ENCODE measurements at regions not wholly inside any gene's neighbourhood (a gene's known extent, or its start where the extent isn't known, plus 50 kb on each side); places are given as distances from the start of the nearest gene placed in this dataset.

DNA sequence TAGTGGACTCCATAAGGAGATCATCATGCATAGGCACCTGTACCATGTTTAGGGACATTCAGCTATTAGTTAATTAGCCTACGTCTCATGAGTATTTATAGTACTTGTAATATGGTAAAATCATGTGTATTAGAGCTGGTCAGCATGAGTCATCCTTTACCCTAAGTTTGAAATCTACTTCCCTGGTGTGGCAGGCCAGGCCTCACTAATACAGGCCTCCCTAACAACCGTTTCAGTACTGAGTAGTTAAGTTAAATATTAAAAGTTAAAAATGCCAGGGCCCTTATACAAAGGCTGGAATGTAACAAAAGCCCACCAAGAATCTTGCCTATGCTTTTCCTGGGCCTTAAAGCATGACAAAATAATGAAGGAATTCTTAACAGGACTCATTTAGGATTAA is 356.3 kb upstream of the DPYD start:
- Histone ChIP-seq H2BK15ac (ENCODE audit: low read depth, poor library complexity, severe bottlenecking) (no peak overlapping the region), H2BK120ac (ENCODE audit: low read depth, low read length) (no peak overlapping the region), H3K4me2 (ENCODE audit: low read length, poor library complexity, severe bottlenecking) (no peak overlapping the region), H4K8ac (ENCODE audit: low read length) (no peak overlapping the region), H2AK5ac (ENCODE audit: low read length, severe bottlenecking) (no peak overlapping the region), H3K27ac (ENCODE audit: low read length, poor library complexity, severe bottlenecking) (peak overlapping the region; percentile 96), H2BK12ac (ENCODE audit: low read length in 2 of 2) (no peak overlapping the region), H3K9me3 (ENCODE audit: control insufficient read depth, low read length) (peaks cover 2% of the 10 kb centered on the region), H3K9ac (ENCODE audit: low read length) (no peak overlapping the region), H3K27me3 (ENCODE audit: control insufficient read depth in 1 of 2, insufficient read depth in 1 of 2, low read length in 2 of 2) (no peaks in the 10 kb centered on the region), H3K18ac (ENCODE audit: low read depth in 1 of 2, low read length in 2 of 2) (no peak overlapping the region), H3K4ac (ENCODE audit: low read depth in 1 of 2, low read length in 2 of 2) (no peak overlapping the region), H3K14ac (ENCODE audit: low read length in 2 of 2) (no peak overlapping the region), H2BK5ac (ENCODE audit: low read depth, low read length, poor library complexity, severe bottlenecking) (no peak overlapping the region), H4K91ac (ENCODE audit: low read length) (no peak overlapping the region), H2AFZ (ENCODE audit: low read depth, low read length) (no peak overlapping the region), H3K36me3 (ENCODE audit: control insufficient read depth in 1 of 2, insufficient read depth in 2 of 2, low read depth in 1 of 2, low read length in 2 of 2) (no peaks in the 10 kb centered on the region), H3K79me1 (replicated peaks; ENCODE audit: low read length, poor library complexity, severe bottlenecking) (no peaks in the 10 kb centered on the region), H3K23ac (ENCODE audit: low read length in 2 of 2) (no peak overlapping the region), H3K4me1 (ENCODE audit: control insufficient read depth, insufficient read depth, low read depth, low read length) (peaks cover 2% of the 10 kb centered on the region), H3K4me3 (ENCODE audit: insufficient read depth in 1 of 2, low read depth in 1 of 2, low read length in 2 of 2) (no peak overlapping the region)
- DNase-seq, result peak; percentile 75
- WGBS, result no CpG with 5 or more reads among the region's 2 CpGs

DNA sequence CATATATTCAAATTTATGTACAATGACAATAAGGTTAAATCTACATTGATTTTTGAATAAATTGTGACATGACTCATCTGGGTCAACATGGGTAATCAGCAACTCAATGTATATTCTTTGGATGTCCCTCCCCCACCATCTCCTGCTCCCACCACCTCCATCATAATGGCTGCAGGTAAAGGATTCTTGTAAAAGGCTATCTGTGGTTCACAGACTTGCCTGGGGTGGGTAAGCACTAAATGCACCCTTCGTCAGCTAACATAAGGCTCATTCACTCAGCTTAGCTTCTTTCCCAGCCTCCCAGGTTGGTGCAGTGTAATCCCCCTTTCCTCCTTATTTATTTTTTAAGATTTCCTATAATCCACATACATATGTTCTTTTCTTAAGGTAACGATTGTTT is 355.7 kb upstream of the DPYD start:
- H2AK5ac ChIP-seq (ENCODE audit: low read length, severe bottlenecking), result peak overlapping the region; percentile 62
- DNase-seq, result no peak
- H3K79me1 ChIP-seq (replicated peaks; ENCODE audit: low read length, poor library complexity, severe bottlenecking), result no peaks in the 10 kb centered on the region
- H3K27me3 ChIP-seq (ENCODE audit: control insufficient read depth in 1 of 2, insufficient read depth in 1 of 2, low read length in 2 of 2), result no peaks in the 10 kb centered on the region
- H3K4me2 ChIP-seq (ENCODE audit: low read length, poor library complexity, severe bottlenecking), result no peak overlapping the region
- no peak overlapping the region for H3K18ac ChIP-seq (ENCODE audit: low read depth in 1 of 2, low read length in 2 of 2)
- peak overlapping the region; percentile 35 for H2BK5ac ChIP-seq (ENCODE audit: low read depth, low read length, poor library complexity, severe bottlenecking)
- no peak overlapping the region for H2BK120ac ChIP-seq (ENCODE audit: low read depth, low read length)
- H3K9me3 ChIP-seq (ENCODE audit: control insufficient read depth, low read length), result peaks cover 2% of the 10 kb centered on the region
- H4K8ac ChIP-seq (ENCODE audit: low read length), result peak overlapping the region; percentile 37
- no peak overlapping the region for H2BK12ac ChIP-seq (ENCODE audit: low read length in 2 of 2)
- no peak overlapping the region for H3K4ac ChIP-seq (ENCODE audit: low read depth in 1 of 2, low read length in 2 of 2)
- peak overlapping the region; percentile 72 for H3K27ac ChIP-seq (ENCODE audit: low read length, poor library complexity, severe bottlenecking)
- no peak overlapping the region for H4K91ac ChIP-seq (ENCODE audit: low read length)
- WGBS, result 100% methylated on average over 1 of the region's 2 CpGs
- no peak overlapping the region for H3K9ac ChIP-seq (ENCODE audit: low read length)
- peaks cover 2% of the 10 kb centered on the region for H3K4me1 ChIP-seq (ENCODE audit: control insufficient read depth, insufficient read depth, low read depth, low read length)
- H3K14ac ChIP-seq (ENCODE audit: low read length in 2 of 2), result no peak overlapping the region
- H3K23ac ChIP-seq (ENCODE audit: low read length in 2 of 2), result no peak overlapping the region
- H2BK15ac ChIP-seq (ENCODE audit: low read depth, poor library complexity, severe bottlenecking), result no peak overlapping the region
- H2AFZ ChIP-seq (ENCODE audit: low read depth, low read length), result no peak overlapping the region
- no peaks in the 10 kb centered on the region for H3K36me3 ChIP-seq (ENCODE audit: control insufficient read depth in 1 of 2, insufficient read depth in 2 of 2, low read depth in 1 of 2, low read length in 2 of 2)
- H3K4me3 ChIP-seq (ENCODE audit: insufficient read depth in 1 of 2, low read depth in 1 of 2, low read length in 2 of 2), result no peak overlapping the region

DNA sequence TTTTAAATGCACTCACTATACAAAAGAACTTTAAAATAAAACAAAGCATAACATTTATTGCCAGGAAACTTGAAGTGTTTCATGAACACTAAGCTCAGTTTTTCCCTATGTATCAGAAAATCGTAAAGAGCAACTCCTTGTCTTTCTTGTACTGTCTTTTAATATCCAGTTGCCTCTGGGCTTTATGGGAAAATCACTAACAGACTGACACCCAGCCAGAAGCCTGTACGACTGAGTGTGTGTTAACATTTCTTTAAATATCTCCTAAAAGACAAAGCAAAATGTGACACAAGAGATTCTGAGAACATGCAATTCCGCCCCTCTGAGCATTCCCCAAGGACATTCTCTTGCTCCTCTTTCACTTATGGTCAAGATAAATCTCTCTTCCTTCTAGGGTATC is 347.5 kb upstream of the DPYD start:
- peaks cover 1% of the 10 kb centered on the region for H3K4me1 ChIP-seq (ENCODE audit: control insufficient read depth, insufficient read depth, low read depth, low read length)
- no peak overlapping the region for H3K27ac ChIP-seq (ENCODE audit: low read length, poor library complexity, severe bottlenecking)
- H2BK5ac ChIP-seq (ENCODE audit: low read depth, low read length, poor library complexity, severe bottlenecking), result no peak overlapping the region
- H3K9me3 ChIP-seq (ENCODE audit: control insufficient read depth, low read length), result no peaks in the 10 kb centered on the region
- H3K9ac ChIP-seq (ENCODE audit: low read length), result no peak overlapping the region
- no peak overlapping the region for H2BK15ac ChIP-seq (ENCODE audit: low read depth, poor library complexity, severe bottlenecking)
- H2BK12ac ChIP-seq (ENCODE audit: low read length in 2 of 2), result no peak overlapping the region
- WGBS, result 88% methylated on average over 3 of the region's 3 CpGs
- no peak overlapping the region for H4K91ac ChIP-seq (ENCODE audit: low read length)
- H3K4ac ChIP-seq (ENCODE audit: low read depth in 1 of 2, low read length in 2 of 2), result no peak overlapping the region
- no peak overlapping the region for H3K4me3 ChIP-seq (ENCODE audit: insufficient read depth in 1 of 2, low read depth in 1 of 2, low read length in 2 of 2)
- no peaks in the 10 kb centered on the region for H3K36me3 ChIP-seq (ENCODE audit: control insufficient read depth in 1 of 2, insufficient read depth in 2 of 2, low read depth in 1 of 2, low read length in 2 of 2)
- no peak overlapping the region for H2AFZ ChIP-seq (ENCODE audit: low read depth, low read length)
- DNase-seq, result no peak
- no peak overlapping the region for H2BK120ac ChIP-seq (ENCODE audit: low read depth, low read length)
- H4K8ac ChIP-seq (ENCODE audit: low read length), result no peak overlapping the region
- H2AK5ac ChIP-seq (ENCODE audit: low read length, severe bottlenecking), result no peak overlapping the region
- no peak overlapping the region for H3K23ac ChIP-seq (ENCODE audit: low read length in 2 of 2)
- H3K79me1 ChIP-seq (replicated peaks; ENCODE audit: low read length, poor library complexity, severe bottlenecking), result no peaks in the 10 kb centered on the region
- H3K4me2 ChIP-seq (ENCODE audit: low read length, poor library complexity, severe bottlenecking), result no peak overlapping the region
- H3K18ac ChIP-seq (ENCODE audit: low read depth in 1 of 2, low read length in 2 of 2), result no peak overlapping the region
- H3K27me3 ChIP-seq (ENCODE audit: control insufficient read depth in 1 of 2, insufficient read depth in 1 of 2, low read length in 2 of 2), result no peaks in the 10 kb centered on the region
- no peak overlapping the region for H3K14ac ChIP-seq (ENCODE audit: low read length in 2 of 2)

DNA sequence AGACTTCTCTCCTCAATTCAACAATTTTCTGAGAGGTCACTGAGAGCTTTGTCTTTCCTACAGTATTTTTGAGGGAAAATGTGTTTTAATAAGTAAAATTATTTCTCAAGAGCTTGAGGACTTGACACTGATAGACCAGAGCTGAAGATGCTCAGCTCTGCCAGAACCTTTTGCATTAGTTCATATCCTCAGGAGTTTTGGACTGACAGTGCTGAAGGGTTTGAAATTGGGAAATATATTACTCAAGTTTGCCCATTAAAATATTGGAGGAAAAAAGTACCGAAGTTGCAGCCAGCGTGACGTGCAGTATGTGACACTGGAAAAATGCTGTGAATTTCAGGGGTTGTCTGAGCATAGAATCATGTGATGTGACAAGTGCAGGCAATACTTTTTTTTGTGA is 346.6 kb upstream of the DPYD start:
- Histone ChIP-seq H4K91ac (ENCODE audit: low read length) (no peak overlapping the region), H3K9ac (ENCODE audit: low read length) (no peak overlapping the region), H3K14ac (ENCODE audit: low read length in 2 of 2) (no peak overlapping the region), H2BK5ac (ENCODE audit: low read depth, low read length, poor library complexity, severe bottlenecking) (no peak overlapping the region), H2AK5ac (ENCODE audit: low read length, severe bottlenecking) (no peak overlapping the region), H3K79me1 (replicated peaks; ENCODE audit: low read length, poor library complexity, severe bottlenecking) (no peaks in the 10 kb centered on the region), H3K4me2 (ENCODE audit: low read length, poor library complexity, severe bottlenecking) (no peak overlapping the region), H3K4me1 (ENCODE audit: control insufficient read depth, insufficient read depth, low read depth, low read length) (peaks cover 1% of the 10 kb centered on the region), H3K4ac (ENCODE audit: low read depth in 1 of 2, low read length in 2 of 2) (no peak overlapping the region), H3K18ac (ENCODE audit: low read depth in 1 of 2, low read length in 2 of 2) (no peak overlapping the region), H2BK12ac (ENCODE audit: low read length in 2 of 2) (no peak overlapping the region), H4K8ac (ENCODE audit: low read length) (no peak overlapping the region), H2AFZ (ENCODE audit: low read depth, low read length) (no peak overlapping the region), H3K4me3 (ENCODE audit: insufficient read depth in 1 of 2, low read depth in 1 of 2, low read length in 2 of 2) (no peak overlapping the region), H3K27me3 (ENCODE audit: control insufficient read depth in 1 of 2, insufficient read depth in 1 of 2, low read length in 2 of 2) (no peaks in the 10 kb centered on the region), H2BK15ac (ENCODE audit: low read depth, poor library complexity, severe bottlenecking) (no peak overlapping the region), H3K36me3 (ENCODE audit: control insufficient read depth in 1 of 2, insufficient read depth in 2 of 2, low read depth in 1 of 2, low read length in 2 of 2) (no peaks in the 10 kb centered on the region), H3K9me3 (ENCODE audit: control insufficient read depth, low read length) (no peaks in the 10 kb centered on the region), H2BK120ac (ENCODE audit: low read depth, low read length) (no peak overlapping the region), H3K23ac (ENCODE audit: low read length in 2 of 2) (no peak overlapping the region), H3K27ac (ENCODE audit: low read length, poor library complexity, severe bottlenecking) (no peak overlapping the region)
- no peak for DNase-seq
- 96% methylated on average over 3 of the region's 3 CpGs for WGBS

Data from mesenchymal stem cell (in vitro differentiated cells and primary cell).